Left ventricle myocardium superior (tissue), 1 donor: ENCODE measurements at regions not wholly inside any gene's neighbourhood (a gene's known extent, or its start where the extent isn't known, plus 50 kb on each side); places are given as distances from the start of the nearest gene placed in this dataset.

Experiments
- ATAC-seq: fragments of 200-7000 bp; cut with Tn5 transposase; one replicate; pipeline ENCODE4 v1.9.1; 2020; ENCODE audit warnings: mild to moderate bottlenecking, moderate library complexity
- DNase-seq: peaks from one replicate; pipeline ENCODE4 v3.0.0-alpha.2; 2020
- intact Hi-C: fragments of 100-400 bp; cut with micrococcal nuclease; formaldehyde crosslinking; loops from one replicate; pipeline ENCODE4 v1.11.0; 2022
- donor health status: DM: no; HTN: yes; CAD: no; lungs with severe emphysema.

DNA sequence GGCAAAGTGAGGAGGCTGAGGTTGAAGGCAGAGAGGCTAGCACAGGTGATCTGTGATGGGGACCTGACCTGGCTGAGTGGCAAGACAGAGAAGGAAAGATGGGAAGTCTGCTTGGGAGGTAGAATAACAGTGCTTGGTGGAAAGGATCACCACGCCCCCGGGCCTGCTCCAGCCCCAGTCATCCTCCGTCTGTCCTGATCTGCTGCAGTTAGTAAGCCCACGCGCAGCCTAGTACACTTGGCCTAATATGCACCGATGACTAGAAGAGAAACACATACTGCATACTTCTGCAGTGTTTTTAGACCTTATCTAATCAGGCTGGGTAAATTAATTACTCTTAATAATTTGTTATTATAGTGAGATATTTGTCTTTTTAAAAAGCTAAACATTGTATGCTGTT, 103.7 kb upstream of the KLF3 start:
- intact Hi-C loops = no loop called here
- ATAC-seq (no peak), DNase-seq (no peak)

DNA sequence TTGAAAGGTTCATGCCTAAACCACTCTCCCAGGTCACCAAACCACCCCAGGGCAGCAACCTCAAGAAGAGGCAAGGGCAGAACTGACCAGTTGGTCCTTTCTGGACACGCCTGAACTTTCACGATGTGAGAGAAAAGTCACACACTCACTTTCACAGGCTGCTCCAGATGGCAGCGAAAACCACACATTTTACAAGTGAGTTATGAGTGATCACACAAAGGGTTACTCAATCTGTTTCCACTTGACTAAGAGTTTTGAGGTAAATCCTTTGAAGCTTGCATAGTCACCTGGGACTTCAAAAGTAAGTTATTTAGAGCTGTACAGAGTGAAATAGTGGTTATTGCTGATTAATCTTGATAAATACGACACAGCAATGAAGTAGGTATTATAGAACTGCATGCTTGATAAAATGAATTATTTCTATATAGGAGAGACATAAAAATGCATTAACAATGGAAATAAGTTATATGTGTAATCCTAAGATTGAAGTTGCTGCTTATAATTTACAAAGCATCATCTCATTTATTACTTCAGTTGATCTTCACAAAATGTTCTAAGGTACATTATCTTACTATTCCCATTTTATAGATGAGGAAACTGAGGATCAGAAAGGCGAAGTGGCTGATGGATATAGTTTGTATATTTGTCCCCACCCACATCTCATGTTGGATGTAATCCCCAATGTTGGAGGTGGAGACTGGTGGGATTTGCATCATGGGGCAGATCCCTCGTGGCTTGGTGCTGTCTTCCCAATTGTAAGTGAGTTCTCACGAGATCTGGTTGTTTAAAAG, 103.0 kb upstream of the KLF3 start:
- ATAC-seq = no peak
- intact Hi-C loops = no loop called here
- DNase-seq = no peak

GRCh38 chr4:38562751-38563198, 101.2 kb upstream of the KLF3 start:
- DNase-seq (peak; percentile 48), ATAC-seq (peak; percentile 93)
- intact Hi-C loops = no loop called here

DNA sequence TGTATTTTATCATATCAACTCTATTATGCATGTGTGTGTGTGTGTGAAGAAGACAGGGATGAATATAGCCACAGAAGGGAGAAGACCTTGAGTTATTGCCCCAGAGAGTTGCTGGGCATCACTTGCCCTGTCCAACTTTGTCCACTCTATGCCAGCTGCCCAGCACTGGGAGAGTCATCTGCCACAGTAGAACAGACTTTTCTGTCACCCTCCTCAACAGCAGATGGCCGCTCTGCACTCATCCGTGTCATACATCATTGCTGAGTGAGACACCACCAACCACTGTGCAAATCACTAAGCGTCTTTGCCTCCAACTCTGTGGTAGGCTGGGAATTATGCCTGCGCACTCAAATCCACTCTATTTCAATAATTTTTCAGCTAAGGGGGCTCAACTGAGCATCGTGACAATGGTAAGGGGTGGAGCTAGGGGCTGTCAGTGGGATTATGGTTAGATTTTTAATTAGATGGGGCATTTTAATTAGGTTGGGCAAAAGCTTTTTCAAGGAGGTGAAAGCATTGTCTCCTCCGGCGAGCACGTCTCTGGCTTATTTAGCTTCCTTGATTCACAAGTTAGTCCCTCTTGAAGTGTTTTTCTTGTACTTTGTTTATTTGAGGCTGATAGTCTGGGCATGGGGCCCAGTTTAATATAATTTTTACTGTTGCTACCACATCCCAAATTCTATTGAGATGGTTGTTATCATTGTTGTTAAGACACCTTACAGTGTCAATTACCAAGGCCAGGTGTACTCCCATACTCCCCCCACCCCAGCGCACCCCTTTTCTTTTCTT, 100.1 kb upstream of the KLF3 start:
- intact Hi-C loops = no loop called here
- ATAC-seq (no peak), DNase-seq (no peak)

- ATAC-seq (peak; percentile 38), DNase-seq (peak; percentile 44)
- intact Hi-C loops = no loop called here
These were observed 98.5 kb upstream of the KLF3 start for GRCh38 chr4:38565271-38566199.

GRCh38 chr4:38566806-38567398, 97.1 kb upstream of the KLF3 start:
- ATAC-seq = no peak
- DNase-seq = no peak
- intact Hi-C loops = no loop called here

- intact Hi-C loops = no loop called here
- no peak for ATAC-seq
- no peak for DNase-seq
These were observed 96.5 kb upstream of the KLF3 start for GRCh38 chr4:38567457-38567856.

DNA sequence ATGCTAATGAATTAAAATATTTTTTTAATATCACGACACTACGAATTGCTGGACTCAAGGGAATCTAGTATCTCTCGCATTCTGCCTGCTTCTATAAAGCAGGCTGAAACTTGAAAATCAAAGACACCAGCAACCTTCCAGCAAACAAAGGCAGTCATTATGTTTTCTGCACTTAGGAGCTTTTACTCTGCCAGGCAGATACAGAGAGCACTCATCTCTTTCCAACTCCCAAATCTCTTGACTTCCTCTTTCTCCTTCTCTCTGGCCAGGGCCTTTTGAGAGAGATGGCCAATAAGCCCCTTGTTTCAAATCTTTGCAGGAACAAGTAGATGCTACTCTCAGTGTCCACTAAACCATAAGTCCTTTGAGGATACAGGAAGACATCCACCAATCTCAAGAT, 95.2 kb upstream of the KLF3 start:
- ATAC-seq = no peak
- no peak for DNase-seq
- intact Hi-C loops = no loop called here

DNA sequence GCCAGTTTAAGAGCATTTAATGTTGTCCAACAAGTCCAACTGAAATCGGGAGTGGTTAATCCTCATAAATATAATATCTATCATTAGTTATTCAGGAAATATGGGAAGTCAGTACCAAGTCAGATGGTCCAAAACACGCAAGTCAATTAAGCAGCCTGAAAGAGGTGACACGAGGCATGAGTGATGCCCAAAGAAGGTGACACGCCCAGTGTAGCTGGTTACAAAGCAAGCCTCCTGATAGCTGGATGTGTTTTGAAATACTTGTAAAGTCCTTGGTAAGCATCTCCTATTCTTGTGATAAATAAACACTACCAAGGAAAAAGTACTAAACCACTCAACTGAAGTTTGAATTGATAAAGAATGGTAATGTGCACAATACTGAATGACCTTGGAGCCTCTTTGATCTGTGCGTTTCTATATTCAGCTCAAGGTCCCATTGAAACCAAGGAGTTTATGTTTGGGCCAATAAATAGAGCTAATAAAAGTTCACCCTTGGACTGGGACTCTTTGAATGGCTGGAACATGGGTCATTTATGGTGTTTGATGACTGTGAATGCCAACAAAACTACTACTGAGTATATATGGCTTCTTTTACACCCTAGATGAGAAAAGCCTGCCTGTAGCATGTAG, 93.2 kb upstream of the KLF3 start:
- DNase-seq = no peak
- ATAC-seq = no peak
- intact Hi-C loops = no loop called here

DNA sequence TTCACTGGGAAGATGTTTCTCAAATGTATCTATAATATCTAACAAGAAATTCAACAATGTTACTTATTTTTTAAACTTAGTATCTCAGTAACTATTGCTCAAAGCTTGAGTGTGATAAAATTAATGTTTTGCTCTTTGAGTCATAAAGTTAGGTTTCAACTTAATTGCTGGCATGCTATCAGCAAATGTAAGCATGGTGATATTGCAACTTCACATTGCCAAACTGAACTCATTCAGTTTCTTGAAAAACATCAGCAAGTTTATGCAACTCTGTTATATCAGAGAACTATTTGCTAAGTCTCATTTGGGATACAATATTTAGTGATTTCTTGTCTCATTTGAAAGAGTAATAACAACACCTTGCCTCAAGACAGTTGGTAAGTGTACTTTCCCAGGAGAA, 91.2 kb upstream of the KLF3 start:
- intact Hi-C loops = no loop called here
- ATAC-seq = no peak

DNA sequence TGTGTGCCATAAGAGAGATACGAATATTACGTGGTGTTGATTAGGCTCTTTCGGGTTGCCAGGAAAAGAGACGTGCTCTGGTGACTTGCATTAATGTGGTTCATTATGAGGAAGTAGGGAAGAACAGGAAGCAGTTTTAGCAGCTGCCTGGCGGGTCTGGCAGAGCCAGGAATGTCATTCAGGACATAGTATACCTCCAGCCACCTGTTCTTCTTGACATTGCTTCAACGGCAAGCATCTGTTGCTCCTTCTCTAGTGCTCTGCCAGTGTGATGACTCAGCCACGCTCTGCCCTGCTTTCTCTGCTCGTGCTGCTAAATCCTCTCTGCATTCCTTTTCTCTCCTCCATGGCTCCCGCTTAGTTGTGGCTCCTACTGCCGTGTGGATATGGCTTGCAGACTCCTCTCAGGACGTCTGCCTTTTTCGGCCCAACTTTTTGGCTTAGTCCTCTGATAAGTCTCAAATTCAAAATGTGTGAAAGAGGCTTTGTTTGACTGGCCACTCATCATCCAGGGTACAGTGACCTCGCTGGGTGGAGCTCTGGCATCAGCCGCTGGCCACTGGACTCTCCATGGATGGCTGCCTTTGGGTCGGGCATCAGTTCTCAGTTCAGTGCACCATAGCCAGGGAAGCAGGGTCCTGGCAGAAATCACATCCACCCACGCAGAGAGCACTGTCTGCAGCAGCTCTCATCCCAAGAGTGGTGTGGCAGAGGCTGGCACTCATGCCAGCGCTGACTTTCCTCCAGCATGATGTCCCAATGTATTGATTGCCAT, 89.3 kb upstream of the KLF3 start:
- ATAC-seq (no peak), DNase-seq (no peak)
- intact Hi-C loops = no loop called here

More for the DNA sequence above, 91.2 kb upstream of the KLF3 start:
- no peak for DNase-seq

GRCh38 chr4:38576767-38577166, 87.2 kb upstream of the KLF3 start:
- ATAC-seq (no peak), DNase-seq (no peak)
- intact Hi-C loops = no loop called here

DNA sequence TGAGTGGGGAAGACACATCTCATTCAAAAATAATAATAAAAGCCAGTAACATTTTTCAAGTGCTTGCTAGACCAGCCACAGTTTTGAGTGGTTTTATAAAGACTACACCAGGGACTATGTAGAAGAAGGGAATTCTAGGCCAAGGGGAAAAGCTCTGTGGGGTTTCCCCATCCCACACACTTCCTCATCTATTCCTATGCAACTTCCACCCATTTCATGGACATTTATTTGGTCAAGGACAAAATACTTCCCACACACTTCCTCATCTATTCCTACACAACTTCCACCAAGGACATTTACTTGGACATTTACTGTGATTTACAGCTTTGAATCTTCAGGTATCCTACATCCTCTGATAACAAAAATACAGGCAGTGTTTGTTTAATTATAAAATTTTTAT, 86.5 kb upstream of the KLF3 start:
- intact Hi-C loops = no loop called here
- ATAC-seq (no peak), DNase-seq (no peak)

DNA sequence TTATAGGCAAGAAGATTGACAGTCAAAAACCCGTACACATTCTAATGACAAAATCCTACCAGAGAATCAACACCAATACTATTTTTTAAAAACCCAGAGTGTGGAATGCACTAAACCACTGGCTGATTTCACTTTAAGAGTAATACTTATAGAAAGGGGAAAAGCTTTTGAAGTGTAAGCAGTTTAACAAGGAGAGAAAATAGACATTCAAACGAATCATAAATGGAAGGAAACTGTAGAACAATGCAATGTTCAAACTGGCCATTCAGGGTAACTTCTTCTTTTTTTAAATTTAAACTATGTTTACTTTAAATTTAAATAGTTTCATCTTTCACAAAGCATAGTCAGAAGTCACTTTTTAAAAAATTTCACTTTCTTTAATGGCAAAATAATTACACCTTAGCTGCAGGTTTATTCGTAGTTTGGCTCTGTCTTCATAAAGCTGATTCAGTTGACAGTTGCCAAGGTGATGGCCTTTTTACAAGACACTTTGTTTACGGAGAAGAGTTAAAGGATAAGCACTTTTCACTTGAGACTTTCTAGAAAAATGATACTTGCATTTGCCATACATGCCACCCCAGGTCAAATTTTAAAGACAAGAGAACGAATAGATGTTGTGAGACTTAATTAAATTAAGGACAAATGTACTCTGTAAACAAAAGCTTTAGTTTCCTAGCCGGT, 82.4 kb upstream of the KLF3 start:
- ATAC-seq (no peak), DNase-seq (no peak)
- intact Hi-C loops = no loop called here

DNA sequence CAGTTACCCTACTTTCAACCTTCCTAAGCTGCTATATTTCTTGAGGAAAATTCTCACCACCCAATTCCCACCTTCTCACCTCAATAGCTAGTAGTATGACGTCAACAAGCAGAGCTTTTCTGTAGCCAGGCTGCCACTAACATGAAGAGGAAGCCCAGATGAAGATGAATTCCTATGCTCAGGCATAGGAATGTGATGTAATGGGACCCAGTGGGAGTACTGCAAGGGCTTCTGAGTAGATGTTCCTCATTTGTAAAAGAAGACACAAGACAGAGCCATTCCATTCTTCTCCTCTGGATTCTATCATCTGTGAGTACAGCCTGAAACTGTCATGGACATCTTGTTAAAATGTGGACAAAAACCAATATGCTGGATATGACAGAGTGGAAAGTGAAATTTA, 81.6 kb upstream of the KLF3 start:
- ATAC-seq (peak; percentile 36), DNase-seq (no peak)
- intact Hi-C loops = no loop called here

GRCh38 chr4:38582889-38583470, 81.0 kb upstream of the KLF3 start:
- ATAC-seq (no peak), DNase-seq (no peak)
- intact Hi-C loops = no loop called here

GRCh38 chr4:38585871-38586270, 78.1 kb upstream of the KLF3 start:
- DNase-seq (no peak), ATAC-seq (no peak)
- intact Hi-C loops = no loop called here
